ENCODE measurements at regions not wholly inside any gene's neighbourhood (a gene's known extent, or its start where the extent isn't known, plus 50 kb on each side); places are given as distances from the start of the nearest gene placed in this dataset.

DNA sequence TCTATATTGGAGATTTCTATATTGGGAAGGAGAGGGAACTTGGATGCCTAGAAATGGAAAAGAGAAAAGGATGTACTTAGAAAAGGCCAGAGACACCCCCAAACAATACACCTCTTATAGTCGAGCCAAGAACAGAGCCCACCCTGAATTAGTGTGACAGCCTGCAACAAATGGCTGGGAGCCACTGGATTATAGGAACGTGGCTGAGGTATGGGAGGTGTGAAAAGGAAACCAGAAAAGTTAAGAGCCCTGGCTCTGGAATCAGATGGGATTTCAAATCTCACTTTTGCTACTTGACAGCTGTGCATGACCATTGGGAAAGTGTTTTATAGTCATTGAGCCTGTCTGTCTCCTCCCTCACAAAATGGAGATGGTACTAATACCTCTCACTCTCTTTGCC lies 394.0 kb downstream of the ZNF521 start:
- no peak for DNase-seq

- DNase-seq, result no peak
Observed at GRCh38 chr18:24959051-24959476, 392.9 kb downstream of the ZNF521 start.

GRCh38 chr18:24964216-24964615 lies 387.8 kb downstream of the ZNF521 start:
- DNase-seq, result no peak

DNA sequence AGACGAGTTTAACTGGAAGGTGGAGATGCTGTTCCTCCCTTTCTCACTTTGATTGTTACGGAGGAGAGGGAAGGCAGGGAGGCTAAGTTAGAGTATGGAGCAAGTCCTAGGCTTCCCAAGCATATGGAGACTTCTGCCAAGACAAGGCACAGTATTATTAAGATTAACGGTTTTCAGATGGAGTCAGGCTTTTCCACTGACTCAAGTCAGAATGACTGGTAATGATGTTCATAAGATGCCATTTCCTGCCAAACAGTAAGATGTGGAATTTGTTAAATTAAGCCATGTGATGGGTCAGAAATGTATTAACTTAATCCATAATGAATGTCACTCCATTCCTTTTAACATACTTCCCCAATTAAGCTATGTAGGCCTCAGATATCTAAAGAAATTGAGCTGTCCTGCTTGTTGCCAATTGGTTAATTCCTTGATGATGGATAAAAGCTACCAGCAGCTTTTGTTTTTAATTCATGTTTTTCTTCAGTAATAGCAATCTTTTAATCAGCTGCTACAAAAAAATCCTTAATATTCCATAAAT lies 383.7 kb downstream of the ZNF521 start:
- no peak for DNase-seq

DNA sequence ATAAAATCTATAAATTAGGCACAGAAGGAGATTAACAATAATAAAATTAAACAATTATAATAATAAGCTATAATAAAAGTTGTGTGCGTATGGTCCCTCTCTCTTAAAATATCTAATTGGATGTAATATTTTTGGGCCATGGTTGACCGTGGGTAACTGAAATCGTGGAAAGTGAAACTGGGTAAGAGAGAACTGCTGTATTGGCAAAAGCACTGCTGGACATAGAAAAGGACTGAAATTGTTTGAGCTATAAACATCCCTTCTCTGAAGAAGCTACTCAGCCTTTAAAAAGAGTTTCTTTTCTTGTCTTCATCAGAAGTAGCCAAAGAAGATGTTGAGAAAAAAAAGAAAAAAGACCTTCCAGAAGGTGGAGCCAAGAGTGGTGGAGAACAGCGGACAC lies 379.4 kb downstream of the ZNF521 start:
- DNase-seq, result no peak

DNA sequence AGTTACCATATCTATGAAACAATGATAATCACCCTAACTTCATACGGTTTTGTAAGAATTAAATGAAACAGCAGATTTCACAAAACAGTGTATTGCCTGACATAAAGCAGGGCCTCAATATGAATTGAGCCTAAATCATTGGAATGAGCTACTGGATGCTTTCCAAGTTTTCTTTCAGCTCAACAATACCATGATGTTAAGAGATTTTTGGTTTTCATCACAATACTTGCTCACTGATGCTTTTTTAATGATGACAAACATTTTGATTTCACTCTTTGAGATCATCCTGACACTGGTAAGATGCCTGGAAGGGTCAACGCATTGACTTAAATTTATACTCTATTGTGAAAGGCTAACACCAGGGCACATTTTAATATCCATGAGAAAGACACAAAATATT lies 377.5 kb downstream of the ZNF521 start:
- no peak for DNase-seq

DNA sequence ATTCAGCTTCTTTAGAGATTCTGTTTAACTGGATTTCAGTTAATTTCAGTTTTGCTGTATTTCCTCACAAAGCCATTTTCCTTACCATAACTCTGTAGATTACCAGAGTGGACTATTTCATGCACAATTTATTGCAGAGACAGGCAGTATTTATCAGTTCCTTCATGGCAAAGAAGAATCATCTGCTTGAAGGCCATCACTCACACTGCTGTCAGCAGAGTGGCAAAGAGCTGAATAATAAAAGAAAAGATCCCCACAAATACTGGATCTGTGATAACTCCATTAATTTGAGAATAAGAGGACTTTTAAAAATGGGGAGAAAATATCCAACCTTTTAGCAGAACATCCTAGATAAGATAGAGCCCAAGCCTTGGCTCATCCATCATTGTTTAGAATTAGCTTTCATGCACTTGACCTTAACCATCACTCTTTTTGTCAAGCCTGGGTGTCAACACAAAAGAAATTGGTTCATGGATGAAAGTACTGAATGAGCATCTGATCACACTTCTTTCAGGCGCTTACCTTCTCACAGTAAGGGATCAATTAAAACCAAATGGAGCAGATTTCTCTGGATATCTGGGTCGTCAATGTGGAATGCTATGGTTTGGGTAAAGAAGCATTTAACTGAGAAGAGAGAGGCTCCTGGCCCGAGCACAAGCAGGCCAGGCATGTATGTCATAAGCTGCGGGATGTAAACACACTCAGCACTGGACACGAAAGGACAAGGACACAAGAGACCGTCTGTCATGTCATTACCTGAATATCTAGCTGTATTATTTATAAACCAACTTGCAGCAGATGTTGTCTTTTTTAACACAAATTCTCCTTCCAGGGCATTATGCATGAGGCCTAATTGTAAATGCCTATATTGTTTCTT lies 376.2 kb downstream of the ZNF521 start:
- no peak for DNase-seq

GRCh38 chr18:24976502-24976901 lies 375.5 kb downstream of the ZNF521 start:
- DNase-seq, result no peak

DNA sequence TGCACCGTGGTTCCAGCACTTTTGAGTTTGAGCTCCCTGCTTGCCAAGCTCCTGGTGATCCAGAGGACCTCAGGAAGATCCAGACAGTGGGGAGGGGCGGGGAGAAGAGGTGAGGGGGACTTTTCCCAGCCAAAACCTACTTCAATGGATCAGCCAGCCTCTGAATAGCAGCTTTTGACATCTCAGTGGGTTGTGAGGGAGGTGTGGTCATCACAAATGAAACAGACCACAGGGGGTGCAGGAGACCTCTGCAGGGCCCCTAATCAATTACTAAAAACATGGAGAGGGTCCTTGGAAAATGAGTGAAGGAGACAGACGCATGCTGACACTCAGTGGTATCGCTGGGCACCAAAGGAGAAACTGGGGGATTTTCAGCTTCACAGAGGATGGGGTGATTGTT lies 372.7 kb downstream of the ZNF521 start:
- no peak for DNase-seq

- no peak for DNase-seq
Observed at GRCh38 chr18:24982831-24983230, 369.1 kb downstream of the ZNF521 start.

- no peak for DNase-seq
Observed at GRCh38 chr18:24983566-24984139, 368.3 kb downstream of the ZNF521 start.

- no peak for DNase-seq
Observed at GRCh38 chr18:24985586-24985985, 366.4 kb downstream of the ZNF521 start.

DNA sequence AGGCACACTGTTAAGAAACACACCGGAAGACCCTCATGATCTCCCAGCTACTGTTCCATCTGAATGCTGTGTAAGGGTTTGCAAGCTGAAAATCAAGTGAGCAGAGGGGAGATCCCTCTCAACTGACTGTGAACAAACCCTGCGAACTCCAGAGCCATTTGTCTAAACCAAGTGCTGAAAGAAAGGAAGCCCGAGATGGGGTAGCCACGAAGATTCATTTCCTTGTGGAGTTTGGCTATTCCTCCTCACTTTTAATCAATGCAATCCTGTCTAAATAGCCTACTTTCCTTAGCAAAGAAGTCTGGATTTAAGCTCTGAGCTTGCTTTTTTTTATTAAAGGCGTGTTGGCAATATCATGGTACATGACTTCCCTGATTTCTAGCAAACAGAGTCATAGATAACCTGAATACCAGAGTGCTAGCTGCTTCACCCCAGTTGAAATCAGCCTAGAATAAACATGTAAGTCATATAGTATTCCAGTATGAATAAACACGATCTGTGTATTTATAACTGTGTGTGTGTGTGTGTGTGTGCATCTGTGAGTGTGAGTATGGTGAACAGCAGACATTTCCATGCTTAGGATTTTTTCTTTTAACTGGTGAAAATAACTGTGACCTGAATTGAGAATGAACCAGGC lies 365.2 kb downstream of the ZNF521 start:
- DNase-seq, result no peak

DNA sequence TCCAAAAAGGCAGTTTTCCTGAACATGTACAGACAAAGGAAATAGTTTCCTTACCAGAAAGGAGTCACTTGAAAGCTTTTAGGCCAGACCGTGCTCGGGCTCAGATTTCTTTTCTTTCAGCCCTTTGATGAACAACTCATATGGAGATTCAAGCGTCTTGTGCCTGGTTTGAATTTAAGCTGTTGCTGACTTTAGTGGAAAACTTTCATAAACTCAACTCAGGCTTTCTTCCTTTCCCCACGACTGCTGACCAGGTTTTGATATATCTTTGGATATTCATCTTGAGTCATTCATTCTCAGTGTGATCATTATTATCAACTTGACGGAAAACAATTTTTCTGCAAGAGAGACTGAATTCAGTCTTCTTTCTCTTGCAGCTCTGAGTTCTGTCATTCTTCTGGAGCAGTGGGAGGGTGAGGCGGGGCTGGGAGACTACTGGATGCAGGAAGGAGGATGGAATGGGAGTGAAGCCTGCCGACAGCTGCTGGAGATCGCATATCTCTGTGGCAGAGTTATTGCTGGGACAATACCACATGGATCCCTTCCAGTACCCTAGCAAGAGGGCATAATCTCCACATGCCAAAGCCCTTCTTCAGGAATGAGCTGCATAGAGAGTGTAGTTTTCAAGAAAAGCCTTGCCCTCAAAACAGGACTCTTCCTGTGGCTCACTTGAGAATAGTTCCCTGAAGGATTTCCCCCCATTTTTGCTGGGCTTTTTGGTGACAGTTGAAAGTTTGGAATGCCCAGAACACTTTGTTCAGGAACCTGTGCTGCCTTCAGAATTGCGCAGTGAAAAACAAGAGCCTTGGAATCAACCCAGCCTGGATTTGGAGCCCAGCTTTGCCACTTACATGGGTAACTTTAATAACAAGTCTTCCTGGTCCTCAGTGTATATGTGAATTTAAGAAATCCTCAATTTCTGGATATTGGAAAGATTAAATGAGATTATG lies 364.4 kb downstream of the ZNF521 start:
- no peak for DNase-seq

- DNase-seq, result no peak
Observed at GRCh38 chr18:24988253-24988840, 363.6 kb downstream of the ZNF521 start.

- DNase-seq, result no peak
Observed at GRCh38 chr18:24989760-24990593, 362.0 kb downstream of the ZNF521 start.

DNA sequence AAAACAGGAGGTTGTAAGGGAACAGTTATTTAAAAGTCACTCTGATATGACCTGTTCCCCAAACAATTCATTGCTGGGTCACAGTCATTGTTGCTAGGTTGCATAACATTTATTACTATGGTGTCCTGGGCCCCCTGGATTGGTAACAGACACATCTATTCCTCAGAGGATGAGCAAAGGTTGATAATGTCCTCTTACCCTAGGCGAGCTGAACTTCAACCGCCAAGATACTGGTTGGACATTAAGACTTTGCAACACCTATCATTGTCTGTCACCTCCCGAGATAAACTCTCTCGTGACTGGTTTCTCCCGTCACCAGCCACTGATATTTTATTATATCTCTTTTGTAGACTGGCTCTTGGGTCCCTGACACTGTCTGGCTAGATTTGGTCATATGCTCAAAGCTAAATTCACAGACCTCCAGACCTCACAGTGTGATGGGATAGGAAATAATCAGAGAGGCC lies 361.3 kb downstream of the ZNF521 start:
- no peak for DNase-seq

GRCh38 chr18:24991141-24992060 lies 360.6 kb downstream of the ZNF521 start:
- DNase-seq, result no peak

- DNase-seq, result no peak
Observed at GRCh38 chr18:24992491-24992890, 359.5 kb downstream of the ZNF521 start.

DNA sequence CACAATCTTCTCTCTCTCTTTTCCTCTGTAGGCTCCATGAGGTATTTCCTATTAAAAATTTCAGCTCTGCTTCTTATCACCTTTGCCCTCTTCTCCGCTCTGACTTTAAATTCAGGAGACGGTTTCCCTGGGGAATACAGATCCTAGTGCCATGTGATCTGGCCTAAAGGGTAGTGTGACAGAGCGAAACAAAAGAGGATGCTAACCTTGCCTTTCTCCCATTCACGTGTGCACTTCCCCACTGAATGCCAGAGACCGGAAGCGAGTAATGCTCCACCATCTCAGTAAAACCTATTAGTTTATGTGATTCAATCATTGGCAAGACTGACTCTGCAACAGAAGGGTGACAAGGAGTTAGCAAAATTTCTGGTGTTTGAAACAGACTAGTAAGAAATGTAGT lies 358.3 kb downstream of the ZNF521 start:
- DNase-seq, result no peak

All from activated CD4-positive, alpha-beta T cell treated with anti-CD3 and anti-CD28 coated beads, Interleukin-2, amount 50 U/mL, for 48 hours (primary cell).